ENCODE measurements at regions not wholly inside any gene's neighbourhood (a gene's known extent, or its start where the extent isn't known, plus 50 kb on each side); places are given as distances from the start of the nearest gene placed in this dataset.
"Not testable (repeated sequence)": the region's sequence is repeated elsewhere in the genome, so short reads cannot be mapped to it uniquely, and the experiment has no call there.

DNA sequence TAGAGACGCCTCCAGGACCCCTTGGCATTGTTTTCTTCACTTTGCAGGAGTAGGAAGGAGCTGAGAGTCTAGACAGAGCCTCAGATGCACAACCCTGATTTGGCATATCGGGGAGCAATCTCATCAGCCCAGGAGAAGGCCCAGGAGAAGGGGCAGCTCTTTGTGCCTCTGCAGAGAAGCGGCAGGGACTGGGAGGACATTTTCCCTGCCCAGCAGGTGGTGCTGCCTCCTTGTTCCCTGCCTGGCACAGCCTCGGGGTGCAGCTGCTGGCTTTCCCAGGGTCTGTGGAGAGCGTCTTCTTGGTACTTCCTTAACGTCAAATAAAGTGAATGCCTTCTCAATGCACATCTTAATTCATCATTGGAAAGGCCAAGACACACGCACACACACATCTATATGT, 419.5 kb downstream of the TMEM121 start:
- TF ChIP-seq, protein P1, sequence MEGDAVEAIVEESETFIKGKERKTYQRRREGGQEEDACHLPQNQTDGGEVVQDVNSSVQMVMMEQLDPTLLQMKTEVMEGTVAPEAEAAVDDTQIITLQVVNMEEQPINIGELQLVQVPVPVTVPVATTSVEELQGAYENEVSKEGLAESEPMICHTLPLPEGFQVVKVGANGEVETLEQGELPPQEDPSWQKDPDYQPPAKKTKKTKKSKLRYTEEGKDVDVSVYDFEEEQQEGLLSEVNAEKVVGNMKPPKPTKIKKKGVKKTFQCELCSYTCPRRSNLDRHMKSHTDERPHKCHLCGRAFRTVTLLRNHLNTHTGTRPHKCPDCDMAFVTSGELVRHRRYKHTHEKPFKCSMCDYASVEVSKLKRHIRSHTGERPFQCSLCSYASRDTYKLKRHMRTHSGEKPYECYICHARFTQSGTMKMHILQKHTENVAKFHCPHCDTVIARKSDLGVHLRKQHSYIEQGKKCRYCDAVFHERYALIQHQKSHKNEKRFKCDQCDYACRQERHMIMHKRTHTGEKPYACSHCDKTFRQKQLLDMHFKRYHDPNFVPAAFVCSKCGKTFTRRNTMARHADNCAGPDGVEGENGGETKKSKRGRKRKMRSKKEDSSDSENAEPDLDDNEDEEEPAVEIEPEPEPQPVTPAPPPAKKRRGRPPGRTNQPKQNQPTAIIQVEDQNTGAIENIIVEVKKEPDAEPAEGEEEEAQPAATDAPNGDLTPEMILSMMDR (IDR thresholded peaks at IDR 0.05; ENCODE audit: low read depth, low read length, missing control alignments): no peak
- no peak for DNase-seq (ENCODE audit: extremely low read depth, low read depth)
- H3K4me3 ChIP-seq (replicated peaks; ENCODE audit: low read depth, low read length): no peak overlapping the region

DNA sequence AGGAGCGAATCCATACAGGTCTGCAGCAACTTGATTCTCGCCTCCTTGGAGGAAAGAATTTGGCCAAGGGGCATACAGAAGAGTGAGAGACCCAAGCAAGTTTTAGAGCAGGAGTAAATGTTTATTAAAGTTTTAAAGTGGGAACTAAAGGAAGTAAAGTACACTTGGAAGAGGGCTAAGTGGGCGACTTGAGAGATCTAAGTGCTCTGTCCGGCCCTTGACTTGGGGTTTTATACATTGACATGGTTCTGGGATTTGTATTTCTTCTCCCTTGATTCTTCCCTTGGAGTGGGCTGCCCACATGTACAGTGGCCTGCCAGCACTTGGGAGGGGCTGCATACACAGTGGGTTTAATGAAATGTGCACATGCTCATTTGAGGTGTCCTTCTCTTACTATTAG, 421.2 kb downstream of the TMEM121 start:
- H3K4me3 ChIP-seq (replicated peaks; ENCODE audit: low read depth, low read length): no peak overlapping the region
- TF ChIP-seq, protein P1 (IDR thresholded peaks at IDR 0.05; ENCODE audit: low read depth, low read length, missing control alignments): no peak
- no peak for DNase-seq (ENCODE audit: extremely low read depth, low read depth)

DNA sequence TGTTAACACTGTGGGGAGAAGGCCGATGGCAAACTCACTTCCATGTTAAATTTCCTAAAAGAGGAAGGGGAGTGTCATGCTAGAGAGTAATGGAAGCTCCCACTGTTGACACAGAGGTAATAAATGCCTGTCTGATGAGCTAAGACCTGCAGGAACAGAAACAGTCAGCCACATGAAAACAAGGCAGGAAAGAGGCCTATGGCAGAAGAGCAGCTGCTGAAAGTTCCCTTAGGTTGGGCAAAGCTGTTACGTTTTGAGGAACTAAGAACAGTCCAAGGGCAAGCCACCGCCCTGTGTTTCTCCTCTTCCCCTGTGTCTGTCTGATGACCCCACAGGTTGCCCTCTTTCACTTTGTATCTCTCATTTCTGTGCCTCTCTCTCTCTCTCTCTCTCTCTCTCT, 422.6 kb downstream of the TMEM121 start:
- not testable (repeated sequence) for H3K4me3 ChIP-seq (replicated peaks; ENCODE audit: low read depth, low read length); DNase-seq (ENCODE audit: extremely low read depth, low read depth)

DNA sequence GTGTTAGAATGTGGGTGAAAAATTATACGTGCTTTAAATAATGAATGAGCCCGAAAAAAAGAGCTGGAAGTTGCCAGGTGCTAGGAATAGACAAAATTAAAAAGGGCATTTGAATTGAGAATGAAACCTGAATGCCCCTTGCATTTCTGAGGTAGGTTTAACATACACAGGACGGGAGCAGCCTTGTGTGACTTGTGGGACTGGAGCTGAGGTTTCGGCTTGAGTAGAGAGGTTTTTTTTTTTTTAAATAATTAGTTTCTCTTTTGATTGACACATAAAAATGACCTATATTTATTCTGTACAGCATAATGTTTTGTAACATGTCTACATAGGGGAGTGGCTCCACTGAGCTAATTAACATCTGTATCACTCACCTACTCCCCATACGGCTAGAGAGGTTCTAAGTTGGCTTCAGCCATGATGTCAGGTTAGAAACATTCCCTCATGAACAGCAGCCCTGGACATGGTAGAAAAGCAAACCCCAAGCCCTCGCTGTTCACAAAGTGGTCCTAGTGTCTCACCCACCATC, 424.0 kb downstream of the TMEM121 start:
- not testable (repeated sequence) for H3K4me3 ChIP-seq (replicated peaks; ENCODE audit: low read depth, low read length); DNase-seq (ENCODE audit: extremely low read depth, low read depth)

DNA sequence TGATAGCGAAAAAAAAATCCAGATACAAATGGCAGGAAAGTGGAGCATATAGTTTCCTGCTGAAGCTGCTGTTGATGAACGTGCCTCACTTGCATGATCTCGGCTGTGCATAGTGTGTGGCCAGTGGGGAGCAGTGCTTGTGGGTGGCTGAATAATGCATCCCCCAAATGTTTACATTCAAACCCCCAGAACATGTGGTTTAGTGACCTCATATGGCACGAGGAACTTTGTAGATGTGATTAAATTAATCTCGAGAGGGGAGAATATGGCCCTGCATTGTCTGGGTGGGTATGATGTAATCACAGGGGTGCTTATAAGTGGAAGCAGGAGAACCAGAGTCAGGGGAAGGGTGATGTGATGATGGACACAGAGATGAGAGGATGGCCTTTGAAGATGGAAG, 425.0 kb downstream of the TMEM121 start:
- TF ChIP-seq, protein P1 (IDR thresholded peaks at IDR 0.05; ENCODE audit: low read depth, low read length, missing control alignments): no peak

DNA sequence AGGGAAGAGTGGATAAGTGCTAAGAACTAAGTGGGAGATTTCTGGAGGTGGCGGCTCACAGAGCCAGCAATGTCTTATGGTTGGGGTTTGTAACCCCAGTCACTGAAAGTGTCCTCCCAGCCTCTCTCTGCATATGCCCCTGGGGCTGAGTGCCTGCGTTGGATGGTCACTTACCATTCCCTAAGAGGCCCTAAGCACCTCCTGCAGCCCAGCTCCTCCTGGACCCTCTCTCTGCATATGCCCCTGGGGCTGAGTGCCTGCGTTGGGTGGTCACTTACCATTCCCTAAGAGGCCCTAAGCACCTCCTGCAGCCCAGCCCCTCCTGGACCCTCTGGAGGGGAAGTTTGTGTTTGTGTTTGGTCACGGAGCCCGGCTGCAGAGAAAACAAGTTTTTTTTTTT, 425.8 kb downstream of the TMEM121 start:
- no peak overlapping the region for H3K4me3 ChIP-seq (replicated peaks; ENCODE audit: low read depth, low read length)
- TF ChIP-seq, protein P1 (IDR thresholded peaks at IDR 0.05; ENCODE audit: low read depth, low read length, missing control alignments): no peak
- DNase-seq (ENCODE audit: extremely low read depth, low read depth): no peak

More for the DNA sequence above, 425.0 kb downstream of the TMEM121 start:
- no peak for DNase-seq (ENCODE audit: extremely low read depth, low read depth)
- H3K4me3 ChIP-seq (replicated peaks; ENCODE audit: low read depth, low read length): no peak overlapping the region

DNA sequence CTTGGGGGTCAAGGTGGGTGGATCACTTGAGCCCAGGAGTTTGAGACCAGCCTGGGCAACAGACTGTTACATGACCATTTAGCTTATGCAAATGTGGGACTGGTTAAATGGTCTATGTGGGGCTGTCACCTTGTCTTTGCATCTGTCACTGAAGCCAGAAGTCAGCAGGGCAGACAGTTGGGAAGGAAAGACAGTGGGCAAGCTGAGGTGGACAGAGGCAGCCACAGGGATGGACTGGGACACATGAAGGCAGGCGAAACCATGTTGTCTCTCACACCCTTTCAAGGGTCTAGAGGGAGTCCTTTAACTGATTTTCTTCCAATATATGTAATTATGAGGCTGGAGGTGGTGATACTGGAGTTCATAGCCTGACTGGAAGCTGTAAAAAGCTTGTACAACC, 426.4 kb downstream of the TMEM121 start:
- TF ChIP-seq, protein P1 (IDR thresholded peaks at IDR 0.05; ENCODE audit: low read depth, low read length, missing control alignments): no peak
- no peak overlapping the region for H3K4me3 ChIP-seq (replicated peaks; ENCODE audit: low read depth, low read length)
- DNase-seq (ENCODE audit: extremely low read depth, low read depth): no peak

DNA sequence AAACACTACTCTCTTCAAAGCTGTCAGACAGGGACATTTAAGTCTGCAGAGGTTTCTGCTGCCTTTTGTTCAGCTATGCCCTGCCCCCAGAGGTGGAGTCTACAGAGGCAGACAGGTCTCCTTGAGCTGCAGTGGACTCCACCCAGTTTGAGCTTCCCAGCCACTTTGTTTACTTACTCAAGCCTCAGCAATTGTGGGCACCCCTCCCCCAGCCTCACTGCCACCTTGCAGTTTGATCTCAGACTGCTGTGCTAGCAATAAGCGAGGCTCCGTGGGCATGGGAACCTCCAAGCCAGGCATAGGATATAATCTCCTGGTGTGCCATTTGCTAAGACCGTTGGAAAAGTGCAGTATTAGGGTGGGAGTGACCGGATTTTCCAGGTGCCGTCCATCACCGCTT, 435.2 kb downstream of the TMEM121 start:
- not testable (repeated sequence) for H3K4me3 ChIP-seq (replicated peaks; ENCODE audit: low read depth, low read length); DNase-seq (ENCODE audit: extremely low read depth, low read depth)

All from HFF-Myc (cell line).